GM12878 (cell line): ENCODE measurements at regions not wholly inside any gene's neighbourhood (a gene's known extent, or its start where the extent isn't known, plus 50 kb on each side); places are given as distances from the start of the nearest gene placed in this dataset.

ENCODE experiments used
- ATAC-seq: fragments of 200-7000 bp; cut with Tn5 transposase; 3 replicates; pipeline ENCODE4 v1.9.1; 2020; ENCODE audit warnings: mild to moderate bottlenecking, moderate library complexity
- BruUV-seq: library from RNA; stranded (reverse); fragments of 400-500 nt; replicated peaks from 2 replicates; lab custom pipeline; 2021; lab: Mats Ljungman, UMichigan
- CTCF ChIA-PET: fragments of 300-600 bp; sonication (Branson Sonifier 250); formaldehyde crosslinking; extraction: SDS; loops from one replicate; lab custom pipeline; 2021; ENCODE audit warnings: inconsistent platforms; lab: Yijun Ruan, JAX
- POLR2A ChIA-PET: fragments of 350-600 bp; formaldehyde crosslinking; extraction: SDS; loops from one replicate; lab custom pipeline; 2021; ENCODE audit warnings: inconsistent platforms; lab: Charles Lee
- RAD21 ChIA-PET: fragments of 300-600 bp; sonication (Branson Sonifier 250); formaldehyde crosslinking; loops from one replicate; lab custom pipeline; 2023; ENCODE audit warnings: antibody characterized with exemption; ENCODE audit not compliant: unreplicated experiment; lab: Charles Lee
- SMC1A ChIA-PET: fragments of 300-600 bp; sonication (Branson Sonifier 250); formaldehyde crosslinking; loops from one replicate; lab custom pipeline; 2023; ENCODE audit not compliant: unreplicated experiment, uncharacterized antibody; lab: Charles Lee
- DNase-seq: peaks from one replicate; pipeline ENCODE4 v3.0.0-alpha.2; 2011; ENCODE audit warnings: low read depth, low spot score
- FAIRE-seq: peaks from 3 replicates; lab custom pipeline; 2011; peaks lifted over from hg19 to GRCh38; lab: Jason Lieb, UNC
- H2AFZ ChIP-seq: 2 replicates; pipeline ENCODE4 v1.6.0; 2011; ENCODE audit warnings: low read depth, low read length, control low read depth; ENCODE audit not compliant: control insufficient read depth
- H3K27ac ChIP-seq: 2 replicates; pipeline ENCODE4 v1.5.1; 2011; ENCODE audit warnings: control low read depth; ENCODE audit not compliant: control insufficient read depth, insufficient read depth
- H3K27me3 ChIP-seq, 2 experiments: replicated peaks in 1 of 2; 2 replicates each; pipeline versions ENCODE4 v1.6.0 to v1.6.1; 2011; ENCODE audit warnings: low read length in 1 of 2; ENCODE audit not compliant: control insufficient read depth in 2 of 2, insufficient read depth in 2 of 2
- H3K36me3 ChIP-seq, 2 experiments: 2 replicates each; pipeline ENCODE4 v1.5.1; 2011; ENCODE audit warnings: low read length in 1 of 2; ENCODE audit not compliant: control insufficient read depth in 2 of 2, insufficient read depth in 2 of 2
- H3K4me1 ChIP-seq: 2 replicates; pipeline ENCODE4 v1.6.1; 2011; ENCODE audit warnings: mild to moderate bottlenecking, low read length, moderate library complexity, mixed read lengths; ENCODE audit not compliant: control insufficient read depth, insufficient read depth
- H3K4me2 ChIP-seq: 2 replicates; pipeline ENCODE4 v1.6.0; 2011; ENCODE audit warnings: control low read depth; ENCODE audit not compliant: control insufficient read depth, insufficient read depth
- H3K4me3 ChIP-seq: fragments of 200-600 bp; sonication (generic); 2 replicates; pipeline ENCODE4 v1.5.1; 2016
- H3K79me2 ChIP-seq: 2 replicates; pipeline ENCODE4 v1.6.0; 2011; ENCODE audit warnings: low read length; ENCODE audit not compliant: control insufficient read depth, insufficient read depth
- H3K9ac ChIP-seq: 2 replicates; pipeline ENCODE4 v1.8.0; 2011; ENCODE audit warnings: low read length, control low read depth, mixed read lengths; ENCODE audit not compliant: control insufficient read depth, insufficient read depth
- H3K9me3 ChIP-seq: replicated peaks from 3 replicates; pipeline ENCODE4 v1.5.1; 2011; ENCODE audit warnings: mild to moderate bottlenecking, low read length; ENCODE audit not compliant: control insufficient read depth, insufficient read depth
- H4K20me1 ChIP-seq: 2 replicates; pipeline ENCODE4 v1.6.0; 2011; ENCODE audit not compliant: control insufficient read depth, insufficient read depth
- BCL3 ChIP-seq: IDR thresholded peaks from 2 replicates; pipeline ENCODE4 v1.6.1; 2011; ENCODE audit warnings: borderline replicate concordance, low read depth, mild to moderate bottlenecking, moderate library complexity, low read length; ENCODE audit not compliant: insufficient read depth, poor library complexity, severe bottlenecking
- CHD1 ChIP-seq: IDR thresholded peaks from 2 replicates; pipeline ENCODE4 v1.6.1; 2012; ENCODE audit warnings: low read depth, low read length, improper control_type of control experiment
- EED ChIP-seq: sonication (generic); IDR thresholded peaks from 2 replicates; pipeline ENCODE4 v1.6.1; 2016; ENCODE audit warnings: antibody characterized with exemption, low read depth
- EGR1 ChIP-seq, 2 experiments: IDR thresholded peaks; 1 replicate in 1 of 2; 2 replicates in 1 of 2; pipeline ENCODE4 v1.6.1; 2011 to 2012; ENCODE audit warnings: low read depth in 2 of 2, low read length in 2 of 2, borderline replicate concordance in 1 of 2, mild to moderate bottlenecking in 1 of 2, moderate library complexity in 1 of 2
- ESRRA ChIP-seq: IDR thresholded peaks from 2 replicates; pipeline ENCODE4 v1.6.1; 2012; ENCODE audit warnings: mild to moderate bottlenecking, low read length, improper control_type of control experiment
- JUNB ChIP-seq: IDR thresholded peaks from 2 replicates; pipeline ENCODE4 v1.6.1; 2016; ENCODE audit warnings: antibody characterized with exemption, mild to moderate bottlenecking
- MYC ChIP-seq: IDR thresholded peaks from 2 replicates; pipeline ENCODE4 v1.6.1; 2011; ENCODE audit warnings: mild to moderate bottlenecking, low read length, moderate library complexity, inconsistent platforms; ENCODE audit not compliant: insufficient read depth, insufficient replicate concordance, insufficient read length, severe bottlenecking
- NFIC ChIP-seq: IDR thresholded peaks from 2 replicates; pipeline ENCODE4 v1.6.1; 2012; ENCODE audit warnings: low read depth, mild to moderate bottlenecking, inconsistent platforms, low read length, moderate library complexity
- POLR2AphosphoS2 ChIP-seq: IDR thresholded peaks from 2 replicates; pipeline ENCODE4 v1.6.1; 2011; ENCODE audit warnings: low read depth, mild to moderate bottlenecking, low read length, improper control_type of control experiment, moderate library complexity
- RELB ChIP-seq: fragments of 450-650 bp; IDR thresholded peaks from 2 replicates; pipeline ENCODE4 v1.6.1; 2017; ENCODE audit warnings: low read depth, mild to moderate bottlenecking, moderate library complexity
- SMARCA5 ChIP-seq: fragments of 450-650 bp; IDR thresholded peaks from 2 replicates; pipeline ENCODE4 v1.6.1; 2017; ENCODE audit warnings: mild to moderate bottlenecking
- WGBS: methylation state at CpG from one replicate; pipeline ENCODE4 v1.1.6; 2016; ENCODE audit warnings: low lambda C conversion rate; ENCODE audit not compliant: insufficient replicate concordance, insufficient coverage; ENCODE audit errors: missing lambda C conversion rate; 5-methylcytosine and 5-hydroxymethylcytosine counted together
- in situ Hi-C: fragments of 300-500 bp; cut with MboI; formaldehyde crosslinking; loops from 9 replicates; pipeline ENCODE4 v1.14.3; 2018; ENCODE audit warnings: mixed read lengths
- intact Hi-C: fragments of 100-400 bp; cut with micrococcal nuclease; formaldehyde crosslinking; loops from one replicate; pipeline ENCODE4 v1.14.2; 2022; ENCODE audit not compliant: unreplicated experiment
- TF ChIP-seq, protein P1 (sequence below): fragments of 450-650 bp; IDR thresholded peaks from 2 replicates; pipeline ENCODE4 v1.6.1; 2016; ENCODE audit warnings: mild to moderate bottlenecking, moderate library complexity, borderline replicate concordance

- H3K4me3 ChIP-seq = no peak overlapping the region
- no peak for TF ChIP-seq SMARCA5
- TF ChIP-seq POLR2AphosphoS2 = no peak
- no peak for TF ChIP-seq JUNB
- TF ChIP-seq, protein P1, sequence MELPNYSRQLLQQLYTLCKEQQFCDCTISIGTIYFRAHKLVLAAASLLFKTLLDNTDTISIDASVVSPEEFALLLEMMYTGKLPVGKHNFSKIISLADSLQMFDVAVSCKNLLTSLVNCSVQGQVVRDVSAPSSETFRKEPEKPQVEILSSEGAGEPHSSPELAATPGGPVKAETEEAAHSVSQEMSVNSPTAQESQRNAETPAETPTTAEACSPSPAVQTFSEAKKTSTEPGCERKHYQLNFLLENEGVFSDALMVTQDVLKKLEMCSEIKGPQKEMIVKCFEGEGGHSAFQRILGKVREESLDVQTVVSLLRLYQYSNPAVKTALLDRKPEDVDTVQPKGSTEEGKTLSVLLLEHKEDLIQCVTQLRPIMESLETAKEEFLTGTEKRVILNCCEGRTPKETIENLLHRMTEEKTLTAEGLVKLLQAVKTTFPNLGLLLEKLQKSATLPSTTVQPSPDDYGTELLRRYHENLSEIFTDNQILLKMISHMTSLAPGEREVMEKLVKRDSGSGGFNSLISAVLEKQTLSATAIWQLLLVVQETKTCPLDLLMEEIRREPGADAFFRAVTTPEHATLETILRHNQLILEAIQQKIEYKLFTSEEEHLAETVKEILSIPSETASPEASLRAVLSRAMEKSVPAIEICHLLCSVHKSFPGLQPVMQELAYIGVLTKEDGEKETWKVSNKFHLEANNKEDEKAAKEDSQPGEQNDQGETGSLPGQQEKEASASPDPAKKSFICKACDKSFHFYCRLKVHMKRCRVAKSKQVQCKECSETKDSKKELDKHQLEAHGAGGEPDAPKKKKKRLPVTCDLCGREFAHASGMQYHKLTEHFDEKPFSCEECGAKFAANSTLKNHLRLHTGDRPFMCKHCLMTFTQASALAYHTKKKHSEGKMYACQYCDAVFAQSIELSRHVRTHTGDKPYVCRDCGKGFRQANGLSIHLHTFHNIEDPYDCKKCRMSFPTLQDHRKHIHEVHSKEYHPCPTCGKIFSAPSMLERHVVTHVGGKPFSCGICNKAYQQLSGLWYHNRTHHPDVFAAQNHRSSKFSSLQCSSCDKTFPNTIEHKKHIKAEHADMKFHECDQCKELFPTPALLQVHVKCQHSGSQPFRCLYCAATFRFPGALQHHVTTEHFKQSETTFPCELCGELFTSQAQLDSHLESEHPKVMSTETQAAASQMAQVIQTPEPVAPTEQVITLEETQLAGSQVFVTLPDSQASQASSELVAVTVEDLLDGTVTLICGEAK = no peak
- TF ChIP-seq NFIC = no peak
- TF ChIP-seq CHD1 = no peak
- TF ChIP-seq EED = no peak
- TF ChIP-seq ESRRA = no peak
- no peak for TF ChIP-seq BCL3
- TF ChIP-seq RELB = no peak
- TF ChIP-seq MYC = no peak
- TF ChIP-seq EGR1 (IDR thresholded peaks at IDR 0.05; ENCODE audit: borderline replicate concordance in 1 of 2, low read depth in 2 of 2, low read length in 2 of 2) = no peak
- TF ChIP-seq, all 136 proteins: peak for 0
- intact Hi-C loops = no loop called here
- Histone ChIP-seq H3K9me3 (no peaks in the 10 kb centered on the region; the same call in 2 of the 3 replicates), H2AFZ (no peak overlapping the region), H3K27ac (no peak overlapping the region), H4K20me1 (no peaks in the 10 kb centered on the region), H3K27me3 (peaks cover 2 to 3% of the 10 kb centered on the region in 2 experiments; a peak in 2 of 4 replicates), H3K36me3 (no peaks in the 10 kb centered on the region), H3K79me2 (no peaks in the 10 kb centered on the region), H3K4me2 (no peak overlapping the region), H3K9ac (no peak overlapping the region), H3K4me1 (no peaks in the 10 kb centered on the region)
- WGBS = 15% methylated on average over 2 of the region's 2 CpGs
- CTCF ChIA-PET = no interaction called here
- SMC1A ChIA-PET = interaction anchor here (1.0 to 1.2 kb wide), 2 partner anchors 10 to 12 kb away, joined by 3 read pairs; no protein-coding TSS in a partner anchor
- ATAC-seq (0 out of 3 replicates have a peak, but pooled peaks have one; percentile 31), FAIRE-seq (no peak), DNase-seq (no peak)
- BruUV-seq = no TSS peak
- RAD21 ChIA-PET = no interaction called here
- in situ Hi-C loops = no loop called here
- POLR2A ChIA-PET = no interaction called here
Observed at GRCh38 chr3:71865727-71866126, 80.8 kb upstream of the PROK2 start.
